IPS-NIHi7 (cell line): ENCODE measurements at regions not wholly inside any gene's neighbourhood (a gene's known extent, or its start where the extent isn't known, plus 50 kb on each side); places are given as distances from the start of the nearest gene placed in this dataset.
A peak's percentile ranks its signal among the peaks of the same experiment; 100 is the strongest.
"Not testable (repeated sequence)": the region's sequence is repeated elsewhere in the genome, so short reads cannot be mapped to it uniquely, and the experiment has no call there.

Source experiments
- DNase-seq: peaks from one replicate; pipeline ENCODE4 v3.0.0; 2012; ENCODE audit warnings: mixed read lengths; ENCODE audit errors: extremely low spot score

- DNase-seq: no peak
Observed at GRCh38 chr7:83306502-83306901, 143.8 kb upstream of the PCLO start.

- no peak for DNase-seq
Observed at GRCh38 chr7:83305027-83305426, 142.3 kb upstream of the PCLO start.

DNA sequence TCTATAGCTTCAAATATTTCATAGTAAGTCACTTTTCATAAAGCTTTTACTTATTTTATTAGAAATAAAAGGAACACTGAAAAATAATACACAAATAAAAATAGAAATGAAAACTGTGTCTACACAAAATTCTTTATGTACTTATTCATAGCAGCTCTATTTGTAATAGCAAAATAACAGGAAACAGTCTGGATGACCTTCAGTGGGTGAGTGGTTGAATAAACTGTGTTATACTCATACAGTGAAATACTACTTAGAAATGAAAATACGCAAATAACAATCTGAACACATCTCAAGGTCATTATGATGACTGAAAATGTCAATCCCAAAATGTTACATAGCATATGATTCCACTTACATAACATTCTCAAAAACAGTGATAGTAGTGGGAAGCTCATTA lies 138.7 kb upstream of the PCLO start:
- DNase-seq: no peak

DNA sequence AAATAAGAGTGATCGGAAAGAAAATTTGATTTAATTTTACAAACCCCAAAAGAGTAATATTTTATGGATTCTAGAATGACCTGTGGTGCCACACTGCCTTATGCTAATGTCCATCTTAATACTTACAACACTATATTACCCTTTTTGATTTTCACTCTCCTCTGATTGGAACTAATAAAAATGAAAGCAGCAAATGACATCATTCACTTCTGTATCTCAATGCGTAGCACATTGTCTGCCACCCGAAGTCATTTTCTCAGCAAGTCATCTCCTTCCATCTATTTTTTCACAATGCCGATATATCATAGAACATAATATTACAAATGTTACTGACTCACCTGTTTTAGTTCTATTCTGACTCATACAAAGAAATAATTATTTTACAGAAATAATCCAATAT lies 127.5 kb upstream of the PCLO start:
- no peak for DNase-seq

DNA sequence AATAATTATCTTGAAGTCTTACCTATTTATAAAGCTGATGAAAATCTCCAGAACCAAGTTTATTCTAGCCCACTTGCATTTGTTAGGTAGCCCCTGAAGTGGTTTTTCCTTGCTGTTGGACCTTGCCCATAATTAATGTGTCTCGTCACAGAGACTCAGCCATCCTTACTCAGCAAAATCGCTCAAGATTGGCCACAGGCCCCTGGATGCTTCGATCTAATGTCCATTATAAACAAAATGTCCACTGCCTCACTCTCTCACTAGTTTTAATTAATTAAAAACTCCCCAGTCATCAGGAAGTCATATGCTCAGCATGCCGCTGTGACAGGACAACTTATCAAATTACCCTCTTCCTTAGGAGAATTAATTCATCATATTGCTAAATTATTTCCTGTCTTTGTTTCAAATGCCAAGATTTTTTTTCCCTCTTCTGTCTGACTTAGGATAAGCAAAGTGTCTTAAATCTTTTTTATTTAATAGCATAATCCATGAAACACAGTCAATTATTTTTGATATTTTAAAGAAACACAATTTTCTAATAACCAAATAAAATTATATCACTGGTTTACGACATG lies 126.8 kb upstream of the PCLO start:
- DNase-seq: no peak

DNA sequence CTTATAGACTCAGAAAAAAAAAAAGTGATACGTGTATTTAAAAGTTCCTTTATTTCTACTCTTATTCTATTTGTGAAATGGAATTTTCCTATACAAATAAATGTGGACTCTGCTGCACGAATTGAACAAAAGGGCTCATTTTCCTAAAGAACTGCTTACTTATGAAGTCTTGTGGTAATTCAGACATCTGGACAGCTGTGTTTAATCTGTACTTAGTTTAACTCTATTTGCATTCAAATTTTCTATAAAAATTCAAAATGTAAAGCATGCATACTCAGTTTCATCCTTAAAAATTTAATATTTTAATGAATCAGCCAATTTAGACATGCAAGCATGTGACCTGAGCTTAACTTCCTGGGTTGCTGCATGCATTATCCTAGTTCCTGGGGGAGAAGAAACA lies 118.0 kb upstream of the PCLO start:
- no peak for DNase-seq

GRCh38 chr7:83276250-83276649 lies 113.6 kb upstream of the PCLO start:
- no peak for DNase-seq

- DNase-seq: no peak
Observed at GRCh38 chr7:83273699-83274098, 111.0 kb upstream of the PCLO start.

DNA sequence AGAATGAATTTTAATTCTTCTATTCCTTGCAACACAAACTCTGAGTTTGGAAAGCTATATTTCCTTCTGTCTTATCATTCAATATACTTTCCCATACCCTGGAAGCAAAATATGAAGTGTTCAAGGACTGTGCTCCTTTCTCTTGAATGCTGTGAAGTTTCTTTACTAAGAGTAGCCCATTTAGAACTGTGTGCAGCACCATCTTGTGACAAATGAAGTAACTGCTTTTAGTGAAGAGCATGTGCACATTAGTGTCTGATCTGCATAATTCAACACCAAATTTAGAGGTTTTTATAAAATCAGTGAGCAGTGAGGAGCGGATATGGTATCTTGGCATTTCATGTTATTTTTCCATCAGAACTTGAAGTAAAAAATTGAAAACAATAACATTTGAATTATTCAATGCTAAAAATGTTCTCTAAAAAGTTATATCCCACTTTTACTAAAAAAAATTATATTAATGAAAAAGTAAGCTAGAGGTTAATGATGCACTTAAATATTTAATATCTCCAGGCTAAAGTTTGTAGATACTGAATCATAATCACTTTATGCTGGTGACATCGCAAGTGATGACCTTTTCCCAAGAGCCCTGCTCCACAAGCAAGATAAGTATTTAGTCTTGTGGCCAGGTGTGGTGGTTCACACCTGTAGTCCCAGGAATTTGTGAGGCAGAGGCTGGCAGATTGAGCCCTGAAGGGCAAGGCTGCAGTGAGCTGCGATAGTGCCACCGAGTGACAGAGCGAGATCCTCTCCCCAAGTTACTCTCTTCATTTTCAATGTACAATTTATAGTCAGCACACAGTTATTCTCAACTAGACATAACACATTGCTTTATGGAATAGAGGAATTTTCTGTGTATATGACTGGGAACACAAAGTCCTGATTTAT lies 108.8 kb upstream of the PCLO start:
- DNase-seq: peak; percentile 24

GRCh38 chr7:83270407-83270806 lies 107.7 kb upstream of the PCLO start:
- no peak for DNase-seq

GRCh38 chr7:83267141-83267631 lies 104.5 kb upstream of the PCLO start:
- DNase-seq: peak; percentile 18

GRCh38 chr7:83263442-83264034 lies 100.9 kb upstream of the PCLO start:
- not testable (repeated sequence) for DNase-seq

GRCh38 chr7:83259064-83259463 lies 96.4 kb upstream of the PCLO start:
- no peak for DNase-seq

DNA sequence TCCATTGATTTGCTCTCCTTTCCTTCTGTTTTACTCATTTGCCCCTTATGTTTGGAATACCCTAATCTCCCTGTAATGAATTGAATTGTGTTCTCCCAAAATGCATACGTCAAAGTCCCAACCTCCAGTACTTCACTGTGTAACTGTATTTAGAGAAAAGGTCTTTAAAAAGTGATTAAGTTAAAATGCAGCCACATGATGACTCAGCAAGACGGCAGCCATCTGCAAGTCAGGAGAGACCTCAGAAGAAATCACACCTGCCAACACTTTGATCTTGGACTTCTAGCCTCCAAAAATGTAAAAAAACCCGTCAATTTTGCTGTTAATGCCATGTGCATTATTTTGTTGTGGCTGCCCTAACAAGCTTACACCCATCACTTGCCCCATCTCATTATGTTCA lies 85.3 kb upstream of the PCLO start:
- DNase-seq: no peak

DNA sequence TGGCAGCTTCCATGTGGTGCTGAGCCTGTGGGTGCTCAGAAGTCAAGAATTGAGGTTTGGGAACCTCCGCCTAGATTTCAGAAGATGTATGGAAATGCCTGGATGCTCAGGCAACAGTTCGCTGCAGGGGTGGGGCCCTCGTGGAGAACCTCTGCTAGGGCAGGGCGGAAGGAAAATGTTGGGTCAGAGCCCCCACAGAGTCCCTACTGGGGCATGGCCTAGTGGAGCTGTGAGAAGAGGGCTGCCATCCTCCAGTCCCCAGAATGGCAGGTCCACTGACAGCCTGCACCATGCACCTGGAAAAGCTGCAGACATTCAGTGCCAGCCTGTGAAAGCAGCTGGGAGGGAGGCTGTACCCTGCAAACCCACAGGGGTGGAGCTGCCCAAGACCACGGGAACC lies 56.5 kb upstream of the PCLO start:
- not testable (repeated sequence) for DNase-seq

GRCh38 chr7:83212883-83213282 lies 50.2 kb upstream of the PCLO start:
- DNase-seq: no peak
